ENCODE measurements at regions not wholly inside any gene's neighbourhood (a gene's known extent, or its start where the extent isn't known, plus 50 kb on each side); places are given as distances from the start of the nearest gene placed in this dataset.

GRCh38 chr20:48535556-48535955, 292.2 kb downstream of the PREX1 start:
- Mint-ChIP-seq H3K9me3 (peaks cover 0 to 5% (median 0%) of the 10 kb centered on the region in 7 donors), H3K27me3 (ENCODE audit: low read depth in 3 of 3) (peaks cover 9 to 19% (median 16%) of the 10 kb centered on the region in 3 donors), H3K27ac (no peak overlapping the region), H3K36me3 (no peaks in the 10 kb centered on the region), H3K4me1 (no peaks in the 10 kb centered on the region), H3K4me3 (no peak overlapping the region)
- no peak for DNase-seq
- Histone ChIP-seq H3K27ac (ENCODE audit: low read depth in 1 of 2, low read length in 2 of 2) (no peak overlapping the region), H3K4me1 (ENCODE audit: control insufficient read depth in 1 of 2, insufficient read depth in 2 of 2, low read length in 2 of 2) (no peaks in the 10 kb centered on the region), H3K27me3 (ENCODE audit: control insufficient read depth in 2 of 2, insufficient read depth in 2 of 2, low read length in 2 of 2) (no peaks in the 10 kb centered on the region), H3K79me2 (ENCODE audit: insufficient read depth, low read length) (no peaks in the 10 kb centered on the region), H3K4me3 (replicated peaks in 1 of 3; ENCODE audit: low read depth in 2 of 3, low read length in 3 of 3) (no peak overlapping the region), H2AFZ (ENCODE audit: insufficient read depth, low read depth, low read length, poor library complexity, severe bottlenecking) (no peak overlapping the region), H3K4me2 (replicated peaks; ENCODE audit: extremely low read depth, low read length, poor library complexity, severe bottlenecking) (no peak overlapping the region), H3K9me3 (replicated peaks in 1 of 2; ENCODE audit: control insufficient read depth in 1 of 2, insufficient read depth in 1 of 2, low read length in 2 of 2) (no peaks in the 10 kb centered on the region), H3K36me3 (replicated peaks in 1 of 2; ENCODE audit: control insufficient read depth in 1 of 2, insufficient read depth in 2 of 2, low read length in 2 of 2) (no peaks in the 10 kb centered on the region), H4K20me1 (ENCODE audit: insufficient read depth, low read length) (no peaks in the 10 kb centered on the region), H3K9ac (ENCODE audit: insufficient read depth, low read length, poor library complexity, severe bottlenecking) (no peak overlapping the region)
- TF ChIP-seq, protein P1, sequence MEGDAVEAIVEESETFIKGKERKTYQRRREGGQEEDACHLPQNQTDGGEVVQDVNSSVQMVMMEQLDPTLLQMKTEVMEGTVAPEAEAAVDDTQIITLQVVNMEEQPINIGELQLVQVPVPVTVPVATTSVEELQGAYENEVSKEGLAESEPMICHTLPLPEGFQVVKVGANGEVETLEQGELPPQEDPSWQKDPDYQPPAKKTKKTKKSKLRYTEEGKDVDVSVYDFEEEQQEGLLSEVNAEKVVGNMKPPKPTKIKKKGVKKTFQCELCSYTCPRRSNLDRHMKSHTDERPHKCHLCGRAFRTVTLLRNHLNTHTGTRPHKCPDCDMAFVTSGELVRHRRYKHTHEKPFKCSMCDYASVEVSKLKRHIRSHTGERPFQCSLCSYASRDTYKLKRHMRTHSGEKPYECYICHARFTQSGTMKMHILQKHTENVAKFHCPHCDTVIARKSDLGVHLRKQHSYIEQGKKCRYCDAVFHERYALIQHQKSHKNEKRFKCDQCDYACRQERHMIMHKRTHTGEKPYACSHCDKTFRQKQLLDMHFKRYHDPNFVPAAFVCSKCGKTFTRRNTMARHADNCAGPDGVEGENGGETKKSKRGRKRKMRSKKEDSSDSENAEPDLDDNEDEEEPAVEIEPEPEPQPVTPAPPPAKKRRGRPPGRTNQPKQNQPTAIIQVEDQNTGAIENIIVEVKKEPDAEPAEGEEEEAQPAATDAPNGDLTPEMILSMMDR (IDR thresholded peaks at IDR 0.05) = no peak
- intact Hi-C loops (cut with micrococcal nuclease) = no loop called here
- 91% methylated on average over 4 of the region's 5 CpGs for whole genome bisulfite sequencing (ENCODE audit: insufficient coverage)

GRCh38 chr20:48532028-48532427, 295.8 kb downstream of the PREX1 start:
- H3K27ac Mint-ChIP-seq = no peak overlapping the region
- Histone ChIP-seq H3K27me3 (ENCODE audit: control insufficient read depth in 2 of 2, insufficient read depth in 2 of 2, low read length in 2 of 2) (no peaks in the 10 kb centered on the region), H3K36me3 (replicated peaks in 1 of 2; ENCODE audit: control insufficient read depth in 1 of 2, insufficient read depth in 2 of 2, low read length in 2 of 2) (no peaks in the 10 kb centered on the region), H3K9me3 (replicated peaks in 1 of 2; ENCODE audit: control insufficient read depth in 1 of 2, insufficient read depth in 1 of 2, low read length in 2 of 2) (no peaks in the 10 kb centered on the region), H3K9ac (ENCODE audit: insufficient read depth, low read length, poor library complexity, severe bottlenecking) (no peak overlapping the region), H3K4me1 (ENCODE audit: control insufficient read depth in 1 of 2, insufficient read depth in 2 of 2, low read length in 2 of 2) (no peaks in the 10 kb centered on the region), H3K79me2 (ENCODE audit: insufficient read depth, low read length) (no peaks in the 10 kb centered on the region), H2AFZ (ENCODE audit: insufficient read depth, low read depth, low read length, poor library complexity, severe bottlenecking) (no peak overlapping the region), H3K27ac (ENCODE audit: low read depth in 1 of 2, low read length in 2 of 2) (no peak overlapping the region), H3K4me3 (replicated peaks in 1 of 3; ENCODE audit: low read depth in 2 of 3, low read length in 3 of 3) (no peak overlapping the region), H3K4me2 (replicated peaks; ENCODE audit: extremely low read depth, low read length, poor library complexity, severe bottlenecking) (no peak overlapping the region), H4K20me1 (ENCODE audit: insufficient read depth, low read length) (no peaks in the 10 kb centered on the region)
- peaks cover 2 to 13% (median 12%) of the 10 kb centered on the region in 3 donors for H3K27me3 Mint-ChIP-seq (ENCODE audit: low read depth in 3 of 3)
- no peak for DNase-seq
- intact Hi-C loops (cut with micrococcal nuclease) = no loop called here
- peaks cover 0 to 2% (median 0%) of the 10 kb centered on the region in 7 donors for H3K9me3 Mint-ChIP-seq
- TF ChIP-seq, protein P1 (IDR thresholded peaks at IDR 0.05) = no peak
- WGBS (ENCODE audit: insufficient coverage) = 67% methylated on average over 1 of the region's 2 CpGs
- H3K36me3 Mint-ChIP-seq = no peaks in the 10 kb centered on the region
- H3K4me1 Mint-ChIP-seq = no peaks in the 10 kb centered on the region
- H3K4me3 Mint-ChIP-seq = no peak overlapping the region

All from CD14-positive monocyte (primary cell).